ENCODE measurements at regions not wholly inside any gene's neighbourhood (a gene's known extent, or its start where the extent isn't known, plus 50 kb on each side); places are given as distances from the start of the nearest gene placed in this dataset.

- intact Hi-C loops (cut with micrococcal nuclease): no loop called here
- no peaks in the 10 kb centered on the region for H3K4me1 Mint-ChIP-seq (ENCODE audit: insufficient read depth, unreplicated experiment)
- no peak for DNase-seq (ENCODE audit: unreplicated experiment)
- CTCF ChIA-PET: interaction anchor here (0.6 to 1.9 kb wide), 3 partner anchors 49 to 413 kb away, joined by 3 to 8 read pairs (median 3); no protein-coding TSS in a partner anchor
- POLR2A ChIA-PET: no interaction called here
- TF ChIP-seq, protein P1, sequence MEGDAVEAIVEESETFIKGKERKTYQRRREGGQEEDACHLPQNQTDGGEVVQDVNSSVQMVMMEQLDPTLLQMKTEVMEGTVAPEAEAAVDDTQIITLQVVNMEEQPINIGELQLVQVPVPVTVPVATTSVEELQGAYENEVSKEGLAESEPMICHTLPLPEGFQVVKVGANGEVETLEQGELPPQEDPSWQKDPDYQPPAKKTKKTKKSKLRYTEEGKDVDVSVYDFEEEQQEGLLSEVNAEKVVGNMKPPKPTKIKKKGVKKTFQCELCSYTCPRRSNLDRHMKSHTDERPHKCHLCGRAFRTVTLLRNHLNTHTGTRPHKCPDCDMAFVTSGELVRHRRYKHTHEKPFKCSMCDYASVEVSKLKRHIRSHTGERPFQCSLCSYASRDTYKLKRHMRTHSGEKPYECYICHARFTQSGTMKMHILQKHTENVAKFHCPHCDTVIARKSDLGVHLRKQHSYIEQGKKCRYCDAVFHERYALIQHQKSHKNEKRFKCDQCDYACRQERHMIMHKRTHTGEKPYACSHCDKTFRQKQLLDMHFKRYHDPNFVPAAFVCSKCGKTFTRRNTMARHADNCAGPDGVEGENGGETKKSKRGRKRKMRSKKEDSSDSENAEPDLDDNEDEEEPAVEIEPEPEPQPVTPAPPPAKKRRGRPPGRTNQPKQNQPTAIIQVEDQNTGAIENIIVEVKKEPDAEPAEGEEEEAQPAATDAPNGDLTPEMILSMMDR (IDR thresholded peaks at IDR 0.05; ENCODE audit: unreplicated experiment): no peak
- H3K27me3 Mint-ChIP-seq (ENCODE audit: insufficient read depth, unreplicated experiment): no peaks in the 10 kb centered on the region
- H3K4me3 Mint-ChIP-seq (ENCODE audit: unreplicated experiment): no peak overlapping the region
- H3K27ac Mint-ChIP-seq (ENCODE audit: low read depth, unreplicated experiment): no peak overlapping the region
- no peaks in the 10 kb centered on the region for H3K36me3 Mint-ChIP-seq (ENCODE audit: insufficient read depth, unreplicated experiment)
- no TSS peak for BruUV-seq (replicated peaks)
- H3K9me3 Mint-ChIP-seq (ENCODE audit: unreplicated experiment): no peaks in the 10 kb centered on the region
These were observed 556.9 kb downstream of the MAT2B start for GRCh38 chr5:164062304-164062703.

GRCh38 chr5:164065266-164065665, 559.8 kb downstream of the MAT2B start:
- intact Hi-C loops (cut with micrococcal nuclease): no loop called here
- Mint-ChIP-seq H3K36me3 (ENCODE audit: insufficient read depth, unreplicated experiment) (no peaks in the 10 kb centered on the region), H3K4me3 (ENCODE audit: unreplicated experiment) (no peak overlapping the region), H3K4me1 (ENCODE audit: insufficient read depth, unreplicated experiment) (no peaks in the 10 kb centered on the region), H3K27me3 (ENCODE audit: insufficient read depth, unreplicated experiment) (no peaks in the 10 kb centered on the region), H3K27ac (ENCODE audit: low read depth, unreplicated experiment) (no peak overlapping the region), H3K9me3 (ENCODE audit: unreplicated experiment) (no peaks in the 10 kb centered on the region)
- TF ChIP-seq, protein P1 (IDR thresholded peaks at IDR 0.05; ENCODE audit: unreplicated experiment): no peak
- BruUV-seq (replicated peaks): no TSS peak
- ChIA-PET POLR2A (interaction anchor here (0.6 to 0.8 kb wide), 2 partner anchors 10 to 14 kb away, joined by 3 read pairs; no protein-coding TSS in a partner anchor), CTCF (interaction anchor here (0.7 to 0.9 kb wide), 3 partner anchors 179 to 517 kb away, joined by 3 to 4 read pairs (median 3); no protein-coding TSS in a partner anchor)
- DNase-seq (ENCODE audit: unreplicated experiment): no peak

DNA sequence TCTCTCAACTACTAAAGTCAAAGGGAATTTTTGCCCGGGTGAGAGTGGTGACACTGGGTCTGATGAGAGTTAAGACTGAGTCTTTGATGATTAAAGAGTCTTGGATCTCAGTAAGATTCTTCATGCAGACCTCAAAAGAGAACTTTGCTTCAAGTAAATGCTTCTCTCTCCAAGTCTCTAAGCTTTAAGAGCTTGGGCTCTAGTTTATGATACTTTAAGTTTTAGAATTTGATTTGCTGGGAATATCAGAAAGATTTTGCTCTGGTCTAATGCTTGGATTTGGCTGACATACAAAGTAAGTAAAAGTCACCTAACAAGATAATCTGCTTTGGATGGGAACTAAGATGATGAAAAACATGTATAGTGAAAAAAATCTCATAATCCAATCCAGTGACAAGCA, 566.3 kb downstream of the MAT2B start:
- ChIA-PET POLR2A (no interaction called here), CTCF (interaction anchor here (1.1 kb wide), 1 partner anchor 403 kb away, joined by 3 read pairs; no protein-coding TSS in a partner anchor)
- H3K4me3 Mint-ChIP-seq (ENCODE audit: unreplicated experiment): no peak overlapping the region
- DNase-seq (ENCODE audit: unreplicated experiment): no peak
- no peaks in the 10 kb centered on the region for H3K4me1 Mint-ChIP-seq (ENCODE audit: insufficient read depth, unreplicated experiment)
- no peak overlapping the region for H3K27ac Mint-ChIP-seq (ENCODE audit: low read depth, unreplicated experiment)
- intact Hi-C loops (cut with micrococcal nuclease): no loop called here
- no peaks in the 10 kb centered on the region for H3K27me3 Mint-ChIP-seq (ENCODE audit: insufficient read depth, unreplicated experiment)
- no peaks in the 10 kb centered on the region for H3K36me3 Mint-ChIP-seq (ENCODE audit: insufficient read depth, unreplicated experiment)
- H3K9me3 Mint-ChIP-seq (ENCODE audit: unreplicated experiment): no peaks in the 10 kb centered on the region
- no TSS peak for BruUV-seq (replicated peaks)
- TF ChIP-seq, protein P1 (IDR thresholded peaks at IDR 0.05; ENCODE audit: unreplicated experiment): no peak

DNA sequence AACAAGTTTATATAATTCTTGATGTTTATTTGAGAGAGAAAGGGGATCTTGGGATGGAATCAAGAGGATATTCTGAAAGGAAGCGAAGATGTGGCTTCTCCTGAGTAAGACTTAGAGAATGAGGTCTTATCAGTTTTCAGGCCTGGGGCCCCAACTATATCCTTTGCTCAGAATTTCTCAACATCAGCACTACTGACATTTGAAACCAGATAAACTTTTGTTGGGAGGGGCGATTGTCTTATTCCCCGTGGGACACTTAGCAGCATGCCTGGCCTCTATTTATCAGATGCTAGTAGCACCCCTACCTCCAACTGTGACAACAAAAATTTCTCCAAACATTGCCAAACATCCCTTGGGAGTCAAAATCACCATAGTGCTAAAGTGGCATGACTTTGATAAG, 567.7 kb downstream of the MAT2B start:
- TF ChIP-seq, protein P1 (IDR thresholded peaks at IDR 0.05; ENCODE audit: unreplicated experiment): no peak
- DNase-seq (ENCODE audit: unreplicated experiment): no peak
- ChIA-PET CTCF (interaction anchor here (0.6 to 1.1 kb wide), 3 partner anchors 431 to 1492 kb away, joined by 3 to 4 read pairs (median 3); no protein-coding TSS in a partner anchor), POLR2A (interaction anchor here (1.7 kb wide), 1 partner anchor 10 kb away, joined by 4 read pairs; no protein-coding TSS in a partner anchor)
- no peaks in the 10 kb centered on the region for H3K27me3 Mint-ChIP-seq (ENCODE audit: insufficient read depth, unreplicated experiment)
- H3K4me3 Mint-ChIP-seq (ENCODE audit: unreplicated experiment): no peak overlapping the region
- no TSS peak for BruUV-seq (replicated peaks)
- no peaks in the 10 kb centered on the region for H3K4me1 Mint-ChIP-seq (ENCODE audit: insufficient read depth, unreplicated experiment)
- intact Hi-C loops (cut with micrococcal nuclease): no loop called here
- no peak overlapping the region for H3K27ac Mint-ChIP-seq (ENCODE audit: low read depth, unreplicated experiment)
- H3K36me3 Mint-ChIP-seq (ENCODE audit: insufficient read depth, unreplicated experiment): no peaks in the 10 kb centered on the region
- no peaks in the 10 kb centered on the region for H3K9me3 Mint-ChIP-seq (ENCODE audit: unreplicated experiment)

Measured in MCF 10A (cell line).